Hepatocyte (in vitro differentiated cells): ENCODE measurements at regions not wholly inside any gene's neighbourhood (a gene's known extent, or its start where the extent isn't known, plus 50 kb on each side); places are given as distances from the start of the nearest gene placed in this dataset.
A peak's percentile ranks its signal among the peaks of the same experiment; 100 is the strongest.

Experiments
- DNase-seq: peaks from one replicate; pipeline ENCODE4 v3.0.0-alpha.2; 2016; ENCODE audit warnings: low spot score
- H2AFZ ChIP-seq: fragments of 200-600 bp; sonication (generic); 2 replicates; pipeline ENCODE4 v1.6.0; 2016; ENCODE audit warnings: antibody characterized with exemption, mild to moderate bottlenecking
- H3K27ac ChIP-seq: fragments of 200-600 bp; sonication (generic); 2 replicates; pipeline ENCODE4 v1.5.1; 2016; ENCODE audit warnings: mild to moderate bottlenecking
- H3K27me3 ChIP-seq: fragments of 200-600 bp; sonication (generic); 2 replicates; pipeline ENCODE4 v1.6.1; 2016
- H3K36me3 ChIP-seq: fragments of 200-600 bp; sonication (generic); replicated peaks from 2 replicates; pipeline ENCODE4 v1.5.1; 2016; ENCODE audit warnings: low read depth; ENCODE audit not compliant: insufficient read depth
- H3K4me1 ChIP-seq: fragments of 200-600 bp; sonication (generic); 2 replicates; pipeline ENCODE4 v1.5.1; 2016; ENCODE audit warnings: mild to moderate bottlenecking, moderate library complexity; ENCODE audit not compliant: insufficient read depth
- H3K4me2 ChIP-seq: fragments of 200-600 bp; sonication (generic); 2 replicates; pipeline ENCODE4 v1.6.0; 2016
- H3K4me3 ChIP-seq: fragments of 200-600 bp; sonication (generic); 2 replicates; pipeline ENCODE4 v1.5.1; 2016; ENCODE audit warnings: mild to moderate bottlenecking
- H3K79me2 ChIP-seq: fragments of 200-600 bp; sonication (generic); 2 replicates; pipeline ENCODE4 v1.6.0; 2017; ENCODE audit warnings: mild to moderate bottlenecking
- H3K9me2 ChIP-seq: fragments of 200-600 bp; sonication (generic); replicated peaks from 2 replicates; pipeline ENCODE4 v1.6.0; 2017; ENCODE audit warnings: mild to moderate bottlenecking; ENCODE audit not compliant: insufficient read depth
- H3K9me3 ChIP-seq: fragments of 200-600 bp; sonication (generic); 2 replicates; pipeline ENCODE4 v1.5.1; 2016; ENCODE audit warnings: low read depth, mild to moderate bottlenecking
- H4K20me1 ChIP-seq: fragments of 200-600 bp; sonication (generic); 2 replicates; pipeline ENCODE4 v1.6.0; 2016; ENCODE audit warnings: mild to moderate bottlenecking; ENCODE audit not compliant: insufficient read depth, poor library complexity, severe bottlenecking
- EZH2 ChIP-seq: fragments of 200-600 bp; sonication (generic); IDR thresholded peaks from 2 replicates; pipeline ENCODE4 v1.6.1; 2016; ENCODE audit warnings: antibody characterized with exemption, mild to moderate bottlenecking, borderline replicate concordance
- EZH2phosphoT487 ChIP-seq: fragments of 200-600 bp; sonication (generic); IDR thresholded peaks from one replicate; pipeline ENCODE4 v1.6.1; 2018; ENCODE audit warnings: antibody characterized with exemption, mild to moderate bottlenecking, low read depth, moderate library complexity; ENCODE audit not compliant: unreplicated experiment, severe bottlenecking
- WGBS: methylation state at CpG from one replicate; pipeline ENCODE4 v1.1.6; 2016; ENCODE audit warnings: low lambda C conversion rate; ENCODE audit errors: missing lambda C conversion rate; 5-methylcytosine and 5-hydroxymethylcytosine counted together
- TF ChIP-seq, protein P1 (sequence below): fragments of 200-600 bp; sonication (generic); IDR thresholded peaks from 2 replicates; pipeline ENCODE4 v1.5.1; 2016; ENCODE audit warnings: antibody characterized with exemption, mild to moderate bottlenecking; ENCODE audit not compliant: poor library complexity

DNA sequence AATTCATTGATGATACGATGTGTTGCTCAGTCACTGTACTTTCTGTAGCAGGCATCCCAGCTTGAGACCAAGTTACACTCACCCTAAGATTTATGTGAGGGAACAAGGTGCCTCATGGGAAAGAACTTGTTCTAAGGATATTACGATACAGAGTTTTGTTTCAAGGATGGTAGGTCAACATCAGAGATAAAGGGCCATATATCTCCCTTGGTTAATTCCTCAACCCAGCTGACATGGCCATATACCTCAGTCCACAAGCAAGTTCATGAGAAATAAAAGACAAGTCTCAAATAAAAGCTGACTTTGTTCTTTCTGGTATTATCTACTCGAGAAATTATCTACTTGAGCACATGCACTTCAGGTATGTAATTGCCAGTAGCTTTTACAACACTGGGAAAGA, 1535.9 kb upstream of the IGFBP7 start:
- WGBS, result 72% methylated on average over 3 of the region's 3 CpGs
- Histone ChIP-seq H3K27ac (peak overlapping the region; percentile 65), H3K79me2 (no peaks in the 10 kb centered on the region), H3K4me3 (no peak overlapping the region), H3K9me3 (no peaks in the 10 kb centered on the region), H3K4me2 (peak overlapping the region; percentile 42), H4K20me1 (no peaks in the 10 kb centered on the region), H3K27me3 (no peaks in the 10 kb centered on the region), H3K9me2 (no peaks in the 10 kb centered on the region), H3K36me3 (no peaks in the 10 kb centered on the region), H3K4me1 (no peaks in the 10 kb centered on the region), H2AFZ (no peak overlapping the region)
- peak; percentile 39 for DNase-seq
- TF ChIP-seq EZH2phosphoT487 (no peak), EZH2 (no peak)
- TF ChIP-seq, protein P1, sequence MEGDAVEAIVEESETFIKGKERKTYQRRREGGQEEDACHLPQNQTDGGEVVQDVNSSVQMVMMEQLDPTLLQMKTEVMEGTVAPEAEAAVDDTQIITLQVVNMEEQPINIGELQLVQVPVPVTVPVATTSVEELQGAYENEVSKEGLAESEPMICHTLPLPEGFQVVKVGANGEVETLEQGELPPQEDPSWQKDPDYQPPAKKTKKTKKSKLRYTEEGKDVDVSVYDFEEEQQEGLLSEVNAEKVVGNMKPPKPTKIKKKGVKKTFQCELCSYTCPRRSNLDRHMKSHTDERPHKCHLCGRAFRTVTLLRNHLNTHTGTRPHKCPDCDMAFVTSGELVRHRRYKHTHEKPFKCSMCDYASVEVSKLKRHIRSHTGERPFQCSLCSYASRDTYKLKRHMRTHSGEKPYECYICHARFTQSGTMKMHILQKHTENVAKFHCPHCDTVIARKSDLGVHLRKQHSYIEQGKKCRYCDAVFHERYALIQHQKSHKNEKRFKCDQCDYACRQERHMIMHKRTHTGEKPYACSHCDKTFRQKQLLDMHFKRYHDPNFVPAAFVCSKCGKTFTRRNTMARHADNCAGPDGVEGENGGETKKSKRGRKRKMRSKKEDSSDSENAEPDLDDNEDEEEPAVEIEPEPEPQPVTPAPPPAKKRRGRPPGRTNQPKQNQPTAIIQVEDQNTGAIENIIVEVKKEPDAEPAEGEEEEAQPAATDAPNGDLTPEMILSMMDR, result no peak

DNA sequence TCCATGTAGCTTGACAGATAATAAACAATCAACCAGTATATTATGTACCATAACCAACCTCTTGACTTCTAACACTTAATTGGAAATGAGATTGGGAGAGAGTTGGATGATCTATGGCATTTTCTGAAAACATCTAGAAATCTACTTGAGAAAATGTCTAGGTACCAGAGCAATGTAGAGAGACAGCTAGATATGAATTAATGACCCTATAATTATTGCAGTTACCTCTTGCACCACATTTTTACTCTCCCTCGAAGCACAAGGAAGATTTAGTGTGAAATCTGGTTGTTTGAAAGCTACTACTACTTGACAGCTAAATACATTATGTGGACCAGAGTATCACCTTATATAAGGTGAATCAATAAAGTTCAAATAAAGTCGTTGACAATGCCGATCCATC, 1534.4 kb upstream of the IGFBP7 start:
- 83% methylated on average over 3 of the region's 3 CpGs for WGBS
- no peaks in the 10 kb centered on the region for H3K79me2 ChIP-seq
- no peak overlapping the region for H3K4me2 ChIP-seq
- H3K9me3 ChIP-seq, result no peaks in the 10 kb centered on the region
- H3K27me3 ChIP-seq, result no peaks in the 10 kb centered on the region
- no peak for DNase-seq
- H3K9me2 ChIP-seq, result no peaks in the 10 kb centered on the region
- H3K4me3 ChIP-seq, result no peak overlapping the region
- no peak overlapping the region for H2AFZ ChIP-seq
- TF ChIP-seq EZH2 (no peak), EZH2phosphoT487 (no peak)
- TF ChIP-seq, protein P1, result no peak
- H4K20me1 ChIP-seq, result no peaks in the 10 kb centered on the region
- H3K27ac ChIP-seq, result no peak overlapping the region
- no peaks in the 10 kb centered on the region for H3K4me1 ChIP-seq
- no peaks in the 10 kb centered on the region for H3K36me3 ChIP-seq

DNA sequence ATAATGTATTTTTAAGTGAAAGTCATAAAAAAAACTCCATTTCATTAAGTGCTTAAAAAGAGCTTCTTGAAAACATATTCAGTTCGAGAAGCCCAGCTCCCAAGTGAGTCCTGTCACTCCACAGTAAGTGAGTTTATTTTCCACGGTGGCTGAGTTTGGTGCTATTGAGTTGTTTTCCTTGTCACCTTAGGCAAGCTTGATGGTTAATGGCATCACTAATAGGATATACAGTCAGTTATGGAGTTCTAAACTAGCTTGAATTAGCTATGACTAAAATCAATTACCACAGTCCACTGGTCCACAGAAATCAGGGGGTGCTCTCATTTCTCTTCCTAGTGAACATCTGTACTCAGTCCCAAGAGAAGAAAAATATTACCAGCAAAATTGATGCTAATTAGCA, 1526.2 kb upstream of the IGFBP7 start:
- Histone ChIP-seq H3K4me1 (no peaks in the 10 kb centered on the region), H3K4me2 (no peak overlapping the region), H3K36me3 (no peaks in the 10 kb centered on the region), H3K9me3 (no peaks in the 10 kb centered on the region), H3K4me3 (no peak overlapping the region), H3K27me3 (no peaks in the 10 kb centered on the region), H3K9me2 (no peaks in the 10 kb centered on the region), H2AFZ (no peak overlapping the region), H3K27ac (no peak overlapping the region), H3K79me2 (no peaks in the 10 kb centered on the region), H4K20me1 (no peaks in the 10 kb centered on the region)
- DNase-seq, result no peak
- WGBS, result 84% methylated on average over 2 of the region's 2 CpGs
- TF ChIP-seq EZH2phosphoT487 (no peak), EZH2 (no peak)
- TF ChIP-seq, protein P1, result no peak

DNA sequence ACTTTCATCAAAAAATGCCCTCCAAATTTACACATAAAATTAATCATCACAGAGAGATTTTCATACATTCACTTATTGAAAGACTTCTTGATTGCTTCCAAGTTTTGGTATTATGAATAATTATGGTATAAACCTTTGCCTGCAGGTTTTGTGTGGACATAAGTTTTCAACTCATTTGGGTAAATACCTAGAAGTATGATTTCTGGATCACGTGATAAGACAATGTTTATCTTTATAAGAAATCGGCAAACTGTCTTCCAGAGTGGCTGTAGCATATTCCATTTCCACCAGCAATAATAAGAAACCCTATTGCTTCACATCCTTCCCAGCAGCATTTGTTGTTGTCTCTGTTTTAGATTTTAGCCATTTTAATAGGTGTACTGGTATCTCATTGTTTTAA, 1507.0 kb upstream of the IGFBP7 start:
- Histone ChIP-seq H3K27ac (no peak overlapping the region), H3K36me3 (no peaks in the 10 kb centered on the region), H3K27me3 (no peaks in the 10 kb centered on the region), H3K9me3 (no peaks in the 10 kb centered on the region), H3K9me2 (no peaks in the 10 kb centered on the region), H3K4me2 (no peak overlapping the region), H2AFZ (no peak overlapping the region), H3K4me1 (no peaks in the 10 kb centered on the region), H4K20me1 (no peaks in the 10 kb centered on the region), H3K79me2 (no peaks in the 10 kb centered on the region), H3K4me3 (no peak overlapping the region)
- WGBS, result 89% methylated on average over 2 of the region's 2 CpGs
- DNase-seq, result no peak
- TF ChIP-seq EZH2 (no peak), EZH2phosphoT487 (no peak)
- TF ChIP-seq, protein P1, result no peak
